Kidney (tissue), 13 donors: ENCODE measurements at regions not wholly inside any gene's neighbourhood (a gene's known extent, or its start where the extent isn't known, plus 50 kb on each side); places are given as distances from the start of the nearest gene placed in this dataset.

Experiments
- DNase-seq, 5 donors: peaks; one replicate each; pipeline ENCODE4 v3.0.0-alpha.2; 2013 to 2020
- FAIRE-seq: peaks from 2 replicates; lab custom pipeline; 2012; peaks lifted over from hg19 to GRCh38; lab: Jason Lieb, UNC
- H3K27ac ChIP-seq, 2 donors: one replicate each; pipeline ENCODE4 v1.7.0; 2013; ENCODE audit warnings: low read depth in 2 of 2, low read length in 2 of 2, inconsistent platforms in 1 of 2
- H3K27me3 ChIP-seq: one replicate; pipeline ENCODE4 v1.7.1; 2013; ENCODE audit warnings: low read length, inconsistent platforms; ENCODE audit not compliant: control insufficient read depth, insufficient read depth
- H3K36me3 ChIP-seq, 3 donors: one replicate each; pipeline versions ENCODE4 v1.7.0 to v1.7.1; 2013; ENCODE audit warnings: low read length in 3 of 3, control low read depth in 1 of 3, inconsistent platforms in 1 of 3; ENCODE audit not compliant: insufficient read depth in 3 of 3, control insufficient read depth in 2 of 3
- H3K4me1 ChIP-seq, 3 donors: one replicate each; pipeline versions ENCODE4 v1.7.0 to v1.7.1; 2013; ENCODE audit warnings: low read length in 3 of 3, inconsistent platforms in 1 of 3, low read depth in 1 of 3; ENCODE audit not compliant: control insufficient read depth in 2 of 3, insufficient read depth in 2 of 3
- H3K4me3 ChIP-seq, 3 donors: one replicate each; pipeline versions ENCODE4 v1.7.0 to v1.8.1; 2013; ENCODE audit warnings: low read length in 3 of 3, control low read depth in 1 of 3, inconsistent platforms in 1 of 3
- H3K9ac ChIP-seq, 3 donors: one replicate each; pipeline versions ENCODE4 v1.7.0 to v1.7.1; 2013; ENCODE audit warnings: low read length in 3 of 3, control low read depth in 1 of 3, inconsistent platforms in 1 of 3
- H3K9me3 ChIP-seq, 3 donors: one replicate each; pipeline versions ENCODE4 v1.7.0 to v1.7.1; 2013; ENCODE audit warnings: low read length in 3 of 3, control low read depth in 1 of 3, inconsistent platforms in 1 of 3; ENCODE audit not compliant: control insufficient read depth in 2 of 3, insufficient read depth in 1 of 3
- CTCF ChIP-seq: IDR thresholded peaks from 3 replicates; pipeline ENCODE4 v1.5.1; 2012; ENCODE audit warnings: mild to moderate bottlenecking, moderate library complexity, borderline replicate concordance; ENCODE audit not compliant: insufficient read depth; ENCODE audit errors: extremely low read depth
- intact Hi-C: fragments of 100-400 bp; cut with DNase I; formaldehyde crosslinking; loops from one replicate; pipeline ENCODE4 v1.11.1; 2022
- donor health status: control.
- donor health status: control.
- donor health status: control.
- donor health status: control.
- donor health status: control.
- donor health status: DM: yes; HTN: yes; CAD: no.
- donor health status: Normal renal cell carcinoma (clear cell type).

GRCh38 chr20:62530643-62531032 lies 54.8 kb upstream of the GATA5 start:
- H3K9me3 ChIP-seq, result no peaks in the 10 kb centered on the region
- no peaks in the 10 kb centered on the region for H3K36me3 ChIP-seq
- no peaks in the 10 kb centered on the region for H3K4me1 ChIP-seq
- H3K27me3 ChIP-seq, result no peaks in the 10 kb centered on the region
- FAIRE-seq, result no peak
- DNase-seq, result no peak
- H3K27ac ChIP-seq, result no peak overlapping the region
- no peak overlapping the region for H3K4me3 ChIP-seq
- intact Hi-C loops, result no loop called here
- H3K9ac ChIP-seq, result no peak overlapping the region
- TF ChIP-seq CTCF, result no peak

- no peaks in the 10 kb centered on the region for H3K9me3 ChIP-seq
- H3K27ac ChIP-seq, result no peak overlapping the region
- H3K9ac ChIP-seq, result no peak overlapping the region
- no peaks in the 10 kb centered on the region for H3K4me1 ChIP-seq
- no peak for FAIRE-seq
- no peak overlapping the region for H3K4me3 ChIP-seq
- TF ChIP-seq CTCF, result no peak
- intact Hi-C loops, result no loop called here
- H3K27me3 ChIP-seq, result no peaks in the 10 kb centered on the region
- H3K36me3 ChIP-seq, result no peaks in the 10 kb centered on the region
- no peak for DNase-seq
Measured at GRCh38 chr20:62531046-62531838, 55.4 kb upstream of the GATA5 start.

GRCh38 chr20:62532921-62533320 lies 57.1 kb upstream of the GATA5 start:
- Histone ChIP-seq H3K9ac (no peak overlapping the region), H3K9me3 (no peaks in the 10 kb centered on the region)
- intact Hi-C loops, result no loop called here

More at GRCh38 chr20:62532921-62533320, 57.1 kb upstream of the GATA5 start:
- Histone ChIP-seq H3K27me3 (no peaks in the 10 kb centered on the region), H3K36me3 (no peaks in the 10 kb centered on the region), H3K4me3 (no peak overlapping the region), H3K27ac (no peak overlapping the region), H3K4me1 (no peaks in the 10 kb centered on the region)
- no peak for FAIRE-seq
- no peak for TF ChIP-seq CTCF
- DNase-seq, result no peak
